ENCODE measurements at regions not wholly inside any gene's neighbourhood (a gene's known extent, or its start where the extent isn't known, plus 50 kb on each side); places are given as distances from the start of the nearest gene placed in this dataset.
"Not testable (repeated sequence)": the region's sequence is repeated elsewhere in the genome, so short reads cannot be mapped to it uniquely, and the experiment has no call there.

- Histone ChIP-seq H3K27me3 (no peaks in the 10 kb centered on the region), H3K4me3 (no peak overlapping the region), H3K4me1 (no peaks in the 10 kb centered on the region), H3K27ac (no peak overlapping the region), H3K9me3 (peaks cover 14% of the 10 kb centered on the region), H3K36me3 (no peaks in the 10 kb centered on the region)
- no peak for TF ChIP-seq POLR2A (IDR thresholded peaks at IDR 0.05)
- no peak for TF ChIP-seq POLR2AphosphoS5 (IDR thresholded peaks at IDR 0.05)
- TF ChIP-seq CTCF (IDR thresholded peaks at IDR 0.05): no peak
- no peak for TF ChIP-seq EP300 (IDR thresholded peaks at IDR 0.05)
- 75% methylated on average over 53 of the region's 53 CpGs for WGBS
- DNase-seq (ENCODE audit: low spot score in 2 of 2): peak in 1 of 2 donors; percentile 67
Measured at GRCh38 chr1:125119024-125119441, 3934.3 kb downstream of the SRGAP2C start.

- H3K36me3 ChIP-seq; DNase-seq (ENCODE audit: low spot score in 2 of 2); H3K4me3 ChIP-seq; H3K27me3 ChIP-seq; H3K4me1 ChIP-seq; H3K27ac ChIP-seq: not testable (repeated sequence)
- H3K9me3 ChIP-seq: peaks cover 16% of the 10 kb centered on the region
- WGBS: 84% methylated on average over 8 of the region's 30 CpGs
Measured at GRCh38 chr1:125119566-125120205, 3934.9 kb downstream of the SRGAP2C start.

- not testable (repeated sequence) for H3K4me3 ChIP-seq; H3K36me3 ChIP-seq; H3K4me1 ChIP-seq; H3K27me3 ChIP-seq; H3K27ac ChIP-seq; DNase-seq (ENCODE audit: low spot score in 2 of 2)
- WGBS: 50% methylated on average over 1 of the region's 1 CpG
- H3K9me3 ChIP-seq: peaks cover 16% of the 10 kb centered on the region
Measured at GRCh38 chr1:125122579-125122978, 3937.8 kb downstream of the SRGAP2C start.

All from suprapubic skin (tissue), 4 donors.